Caco-2 (cell line): ENCODE measurements at regions not wholly inside any gene's neighbourhood (a gene's known extent, or its start where the extent isn't known, plus 50 kb on each side); places are given as distances from the start of the nearest gene placed in this dataset.

Experiments
- BruUV-seq: library from RNA; stranded (reverse); fragments of 400-500 nt; replicated peaks from 2 replicates; lab custom pipeline; 2021; lab: Mats Ljungman, UMichigan
- CTCF ChIA-PET: fragments of 300-600 bp; sonication (Branson Sonifier 250); formaldehyde crosslinking; loops from one replicate; lab custom pipeline; 2022; ENCODE audit warnings: antibody characterized with exemption; lab: Charles Lee
- POLR2A ChIA-PET: fragments of 300-600 bp; sonication (Branson Sonifier 250); formaldehyde crosslinking; loops from one replicate; lab custom pipeline; 2022; ENCODE audit warnings: antibody characterized with exemption; lab: Charles Lee
- DNase-seq, 2 experiments: peaks; one replicate each; pipeline versions ENCODE4 v3.0.0 to v3.0.0-alpha.2; 2020 to 2022
- H3K27me3 ChIP-seq: replicated peaks from 2 replicates; pipeline ENCODE4 v1.6.0; 2011; ENCODE audit warnings: low read length; ENCODE audit not compliant: control insufficient read depth, insufficient read depth
- H3K36me3 ChIP-seq: 2 replicates; pipeline ENCODE4 v1.5.1; 2011; ENCODE audit warnings: low read length; ENCODE audit not compliant: control insufficient read depth, insufficient read depth
- H3K4me1 ChIP-seq: fragments of 250-450 bp; sonication (Bioruptor Pico); 2 replicates; pipeline ENCODE4 v1.5.1; 2020; ENCODE audit warnings: mild to moderate bottlenecking
- H3K4me3 ChIP-seq: 2 replicates; pipeline ENCODE4 v1.5.1; 2011; ENCODE audit warnings: low read depth, mild to moderate bottlenecking, control low read depth, low read length
- H3K9me3 ChIP-seq: fragments of 250-450 bp; sonication (Bioruptor Pico); 2 replicates; pipeline ENCODE4 v1.5.1; 2020; ENCODE audit warnings: mild to moderate bottlenecking, moderate library complexity
- H3K27ac Mint-ChIP-seq: one replicate; pipeline ENCODE4 v1.8.0; 2022; ENCODE audit warnings: mixed read lengths; ENCODE audit not compliant: unreplicated experiment
- H3K27me3 Mint-ChIP-seq: one replicate; pipeline ENCODE4 v1.8.0; 2022; ENCODE audit warnings: mixed read lengths; ENCODE audit not compliant: insufficient read depth, unreplicated experiment
- H3K36me3 Mint-ChIP-seq: one replicate; pipeline ENCODE4 v1.8.0; 2022; ENCODE audit warnings: mild to moderate bottlenecking, mixed read lengths; ENCODE audit not compliant: insufficient read depth, unreplicated experiment
- H3K4me1 Mint-ChIP-seq: one replicate; pipeline ENCODE4 v1.8.0; 2022; ENCODE audit warnings: low read depth, mixed read lengths; ENCODE audit not compliant: unreplicated experiment
- H3K4me3 Mint-ChIP-seq: one replicate; pipeline ENCODE4 v1.8.0; 2022; ENCODE audit warnings: mild to moderate bottlenecking, moderate library complexity, mixed read lengths; ENCODE audit not compliant: unreplicated experiment
- H3K9me3 Mint-ChIP-seq: one replicate; pipeline ENCODE4 v1.8.0; 2022; ENCODE audit warnings: mixed read lengths; ENCODE audit not compliant: unreplicated experiment
- intact Hi-C: fragments of 100-400 bp; cut with micrococcal nuclease; formaldehyde crosslinking; loops from one replicate; pipeline ENCODE4 v1.10.0; 2022; ENCODE audit not compliant: unreplicated experiment
- TF ChIP-seq, protein P1 (sequence below), 2 experiments: fragments of 200-600 bp in 1 of 2; IDR thresholded peaks; 1 replicate in 1 of 2; 2 replicates in 1 of 2; pipeline versions ENCODE4 v1.5.1 to v1.8.0; 2011 to 2022; ENCODE audit warnings: antibody characterized with exemption in 1 of 2, control low read depth in 1 of 2, inconsistent platforms in 1 of 2, low read depth in 1 of 2, low read length in 1 of 2, mild to moderate bottlenecking in 1 of 2, moderate library complexity in 1 of 2; ENCODE audit not compliant: insufficient read depth in 1 of 2, severe bottlenecking in 1 of 2, unreplicated experiment in 1 of 2

DNA sequence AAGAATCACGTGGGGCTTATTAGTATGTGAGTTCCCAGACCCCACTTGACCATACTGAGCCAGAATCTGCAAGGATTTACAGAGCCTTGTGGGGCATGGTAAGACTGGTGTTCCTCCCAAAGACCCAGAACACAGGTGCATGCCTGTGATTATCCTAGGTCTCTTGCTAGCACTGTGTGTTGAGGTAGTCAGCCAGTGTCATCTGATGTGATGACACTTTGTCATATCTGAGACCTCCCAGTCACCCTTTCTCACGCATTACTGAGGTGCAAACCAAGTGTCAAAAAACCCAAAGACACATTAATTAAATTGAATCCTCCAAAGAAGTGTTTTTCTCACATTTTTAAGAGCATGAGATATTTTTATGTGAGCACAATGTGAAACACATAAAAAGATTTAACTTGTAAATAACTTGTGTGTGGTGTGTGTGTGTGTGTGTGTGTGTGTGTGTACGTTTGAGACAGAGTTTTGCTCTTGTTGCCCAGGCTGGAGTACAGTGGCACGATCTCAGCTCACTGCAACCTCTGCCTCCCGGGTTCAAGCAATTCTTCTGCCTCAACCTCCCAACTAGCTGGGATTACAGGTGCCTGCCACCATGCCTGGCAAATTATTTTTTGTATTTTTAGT lies 162.0 kb upstream of the PRPS1L1 start:
- Histone ChIP-seq H3K4me1 (no peaks in the 10 kb centered on the region), H3K4me3 (no peak overlapping the region), H3K9me3 (no peaks in the 10 kb centered on the region), H3K27me3 (no peaks in the 10 kb centered on the region), H3K36me3 (no peaks in the 10 kb centered on the region)
- no peak for DNase-seq
- POLR2A ChIA-PET, result no interaction called here
- H3K4me1 Mint-ChIP-seq, result no peaks in the 10 kb centered on the region
- H3K4me3 Mint-ChIP-seq, result no peak overlapping the region
- intact Hi-C loops, result no loop called here
- no TSS peak for BruUV-seq
- TF ChIP-seq, protein P1, sequence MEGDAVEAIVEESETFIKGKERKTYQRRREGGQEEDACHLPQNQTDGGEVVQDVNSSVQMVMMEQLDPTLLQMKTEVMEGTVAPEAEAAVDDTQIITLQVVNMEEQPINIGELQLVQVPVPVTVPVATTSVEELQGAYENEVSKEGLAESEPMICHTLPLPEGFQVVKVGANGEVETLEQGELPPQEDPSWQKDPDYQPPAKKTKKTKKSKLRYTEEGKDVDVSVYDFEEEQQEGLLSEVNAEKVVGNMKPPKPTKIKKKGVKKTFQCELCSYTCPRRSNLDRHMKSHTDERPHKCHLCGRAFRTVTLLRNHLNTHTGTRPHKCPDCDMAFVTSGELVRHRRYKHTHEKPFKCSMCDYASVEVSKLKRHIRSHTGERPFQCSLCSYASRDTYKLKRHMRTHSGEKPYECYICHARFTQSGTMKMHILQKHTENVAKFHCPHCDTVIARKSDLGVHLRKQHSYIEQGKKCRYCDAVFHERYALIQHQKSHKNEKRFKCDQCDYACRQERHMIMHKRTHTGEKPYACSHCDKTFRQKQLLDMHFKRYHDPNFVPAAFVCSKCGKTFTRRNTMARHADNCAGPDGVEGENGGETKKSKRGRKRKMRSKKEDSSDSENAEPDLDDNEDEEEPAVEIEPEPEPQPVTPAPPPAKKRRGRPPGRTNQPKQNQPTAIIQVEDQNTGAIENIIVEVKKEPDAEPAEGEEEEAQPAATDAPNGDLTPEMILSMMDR (IDR thresholded peaks at IDR 0.05; ENCODE audit: insufficient read depth in 1 of 2, low read depth in 1 of 2, low read length in 1 of 2, severe bottlenecking in 1 of 2, unreplicated experiment in 1 of 2), result no peak
- no peaks in the 10 kb centered on the region for H3K36me3 Mint-ChIP-seq
- peaks cover 3% of the 10 kb centered on the region for H3K27me3 Mint-ChIP-seq
- CTCF ChIA-PET, result no interaction called here
- H3K9me3 Mint-ChIP-seq, result no peaks in the 10 kb centered on the region
- no peak overlapping the region for H3K27ac Mint-ChIP-seq

DNA sequence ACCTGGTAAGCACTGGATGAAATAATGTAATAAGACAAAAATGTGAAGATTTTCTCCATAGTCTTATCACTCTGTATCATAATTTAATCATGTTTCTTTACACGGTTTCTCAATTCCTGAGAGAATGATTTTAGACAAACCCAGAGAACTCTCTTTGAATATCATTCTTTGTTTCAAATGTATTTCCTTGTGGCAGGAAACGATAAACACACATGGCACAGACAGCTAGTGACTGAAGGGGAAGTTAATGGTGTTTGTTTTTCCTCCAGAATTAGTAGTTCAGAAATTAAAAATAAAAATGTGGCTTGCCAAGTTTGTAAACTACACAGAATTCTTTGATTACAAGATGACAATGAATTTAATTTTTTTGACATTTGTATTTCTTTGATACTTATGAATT lies 163.7 kb upstream of the PRPS1L1 start:
- H3K4me1 ChIP-seq, result no peaks in the 10 kb centered on the region
- H3K27me3 ChIP-seq, result no peaks in the 10 kb centered on the region
- H3K36me3 ChIP-seq, result no peaks in the 10 kb centered on the region
- no peak overlapping the region for H3K4me3 ChIP-seq
- TF ChIP-seq, protein P1 (IDR thresholded peaks at IDR 0.05; ENCODE audit: insufficient read depth in 1 of 2, low read depth in 1 of 2, low read length in 1 of 2, severe bottlenecking in 1 of 2, unreplicated experiment in 1 of 2), result no peak
- Mint-ChIP-seq H3K27ac (no peak overlapping the region), H3K9me3 (no peaks in the 10 kb centered on the region), H3K4me1 (no peaks in the 10 kb centered on the region), H3K36me3 (no peaks in the 10 kb centered on the region), H3K4me3 (no peak overlapping the region), H3K27me3 (peaks cover 6% of the 10 kb centered on the region)
- DNase-seq, result no peak
- CTCF ChIA-PET, result no interaction called here
- no peaks in the 10 kb centered on the region for H3K9me3 ChIP-seq
- BruUV-seq, result no TSS peak
- intact Hi-C loops, result no loop called here
- POLR2A ChIA-PET, result no interaction called here

DNA sequence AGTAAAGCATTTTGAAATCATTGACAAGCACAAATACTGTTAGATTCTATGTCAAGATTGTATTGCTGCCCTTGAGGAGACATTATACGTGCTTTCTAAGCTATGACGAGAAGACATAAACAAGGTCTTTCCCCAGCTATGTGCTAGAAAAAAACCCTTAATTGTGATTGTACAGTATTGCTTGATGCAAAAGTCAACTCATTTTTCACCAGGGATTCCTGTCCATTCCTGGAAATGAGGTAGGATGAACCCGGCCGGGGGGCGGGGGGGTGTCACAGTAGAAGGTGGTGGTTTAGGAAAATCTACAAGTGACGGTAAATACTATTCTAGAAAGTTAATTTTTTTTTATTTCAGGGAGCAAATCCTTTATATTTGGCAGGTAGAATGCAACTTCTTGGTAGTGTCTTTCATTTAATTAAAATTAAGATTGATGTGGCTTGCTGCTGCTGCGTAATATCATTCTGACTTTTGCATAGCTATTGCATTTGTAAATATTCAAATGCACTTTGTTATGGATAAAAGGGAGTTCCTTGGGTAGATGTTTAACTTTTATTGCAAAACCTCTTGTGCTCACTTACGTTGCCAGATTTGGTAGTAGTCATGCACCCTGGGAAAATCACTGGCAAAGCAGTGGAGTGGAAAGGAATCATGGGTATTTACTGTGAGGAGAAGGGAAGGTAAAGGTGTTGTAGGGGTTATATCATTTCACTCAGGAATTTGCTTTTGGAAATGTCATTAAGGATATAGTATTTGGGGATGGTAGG lies 164.4 kb upstream of the PRPS1L1 start:
- no peaks in the 10 kb centered on the region for H3K36me3 Mint-ChIP-seq
- peaks cover 6% of the 10 kb centered on the region for H3K27me3 Mint-ChIP-seq
- POLR2A ChIA-PET, result no interaction called here
- no peaks in the 10 kb centered on the region for H3K9me3 ChIP-seq
- TF ChIP-seq, protein P1 (IDR thresholded peaks at IDR 0.05; ENCODE audit: insufficient read depth in 1 of 2, low read depth in 1 of 2, low read length in 1 of 2, severe bottlenecking in 1 of 2, unreplicated experiment in 1 of 2), result no peak
- no peaks in the 10 kb centered on the region for H3K27me3 ChIP-seq
- no peaks in the 10 kb centered on the region for H3K9me3 Mint-ChIP-seq
- CTCF ChIA-PET, result no interaction called here
- H3K4me1 Mint-ChIP-seq, result no peaks in the 10 kb centered on the region
- no peak overlapping the region for H3K4me3 ChIP-seq
- no peak overlapping the region for H3K4me3 Mint-ChIP-seq
- intact Hi-C loops, result no loop called here
- no peaks in the 10 kb centered on the region for H3K4me1 ChIP-seq
- no peak for DNase-seq
- no peak overlapping the region for H3K27ac Mint-ChIP-seq
- BruUV-seq, result no TSS peak
- no peaks in the 10 kb centered on the region for H3K36me3 ChIP-seq
